H1 (cell line): ENCODE measurements at regions not wholly inside any gene's neighbourhood (a gene's known extent, or its start where the extent isn't known, plus 50 kb on each side); places are given as distances from the start of the nearest gene placed in this dataset.

Experiments used
- CTCF ChIA-PET: fragments of 300-600 bp; sonication (Branson Sonifier 250); formaldehyde crosslinking; loops from one replicate; lab custom pipeline; 2021; ENCODE audit not compliant: partially characterized antibody; lab: Charles Lee
- POLR2A ChIA-PET: fragments of 300-600 bp; sonication (Branson Sonifier 250); formaldehyde crosslinking; loops from one replicate; lab custom pipeline; 2021; ENCODE audit warnings: inconsistent platforms; ENCODE audit not compliant: partially characterized antibody; lab: Charles Lee
- DNase-seq, 2 experiments: peaks; one replicate each; pipeline versions ENCODE4 v3.0.0 to v3.0.0-alpha.2; 2010 to 2022; ENCODE audit warnings: low spot score in 2 of 2, low read depth in 1 of 2, mixed read lengths in 1 of 2
- FAIRE-seq: peaks from 2 replicates; lab custom pipeline; 2011; peaks lifted over from hg19 to GRCh38; lab: Jason Lieb, UNC
- H2AFZ ChIP-seq: 2 replicates; pipeline ENCODE4 v1.8.1; 2012; ENCODE audit warnings: low read length, inconsistent platforms
- H2AK5ac ChIP-seq: 2 replicates; pipeline ENCODE4 v1.6.1; 2013; ENCODE audit warnings: low read depth, low read length
- H2BK120ac ChIP-seq: replicated peaks from 2 replicates; pipeline ENCODE3; 2013; ENCODE audit warnings: low read depth, low read length, inconsistent platforms
- H2BK12ac ChIP-seq: 2 replicates; pipeline ENCODE4 v1.6.1; 2013; ENCODE audit warnings: low read depth, low read length
- H2BK15ac ChIP-seq: 2 replicates; pipeline ENCODE4 v1.6.1; 2013; ENCODE audit warnings: low read length
- H2BK20ac ChIP-seq: 2 replicates; pipeline ENCODE4 v1.6.1; 2013; ENCODE audit warnings: low read length
- H2BK5ac ChIP-seq: 2 replicates; pipeline ENCODE4 v1.6.1; 2013; ENCODE audit warnings: low read depth, low read length
- H3K14ac ChIP-seq: 2 replicates; pipeline ENCODE4 v1.6.1; 2013; ENCODE audit warnings: inconsistent platforms; ENCODE audit not compliant: insufficient read length
- H3K18ac ChIP-seq: 2 replicates; pipeline ENCODE4 v1.6.1; 2013; ENCODE audit warnings: low read length; ENCODE audit errors: extremely low read depth
- H3K23ac ChIP-seq: 2 replicates; pipeline ENCODE4 v1.6.1; 2013; ENCODE audit warnings: inconsistent platforms; ENCODE audit not compliant: insufficient read length
- H3K23me2 ChIP-seq: 2 replicates; pipeline ENCODE4 v1.6.1; 2013; ENCODE audit warnings: low read depth, low read length
- H3K27ac ChIP-seq: 2 replicates; pipeline ENCODE4 v1.6.1; 2011; ENCODE audit warnings: low read depth, low read length, inconsistent platforms
- H3K27me3 ChIP-seq, 4 experiments: replicated peaks in 1 of 4; 1 replicate in 1 of 4; 2 replicates in 3 of 4; pipeline versions ENCODE4 v1.6.1 to v1.8.1; 2011 to 2013; ENCODE audit warnings: low read length in 3 of 4, mild to moderate bottlenecking in 3 of 4, inconsistent platforms in 2 of 4, mixed read lengths in 2 of 4, moderate library complexity in 1 of 4; ENCODE audit not compliant: control insufficient read depth in 3 of 4, insufficient read depth in 3 of 4; ENCODE audit errors: extremely low read depth in 1 of 4
- H3K36me3 ChIP-seq, 4 experiments: 2 replicates each; pipeline versions ENCODE4 v1.6.1 to v1.8.1; 2011 to 2013; ENCODE audit warnings: mild to moderate bottlenecking in 4 of 4, low read length in 3 of 4, moderate library complexity in 2 of 4, control low read depth in 1 of 4, inconsistent platforms in 1 of 4; ENCODE audit not compliant: insufficient read depth in 4 of 4, control insufficient read depth in 2 of 4
- H3K4ac ChIP-seq: replicated peaks from 2 replicates; pipeline ENCODE3; 2013; ENCODE audit warnings: low read length, low read depth, mixed read lengths, inconsistent platforms; ENCODE audit not compliant: insufficient read length
- H3K4me1 ChIP-seq, 4 experiments: replicated peaks in 1 of 4; 1 replicate in 1 of 4; 2 replicates in 3 of 4; pipeline versions ENCODE4 v1.6.1 to v1.8.1; 2011 to 2013; ENCODE audit warnings: low read length in 3 of 4, inconsistent platforms in 2 of 4, mixed read lengths in 1 of 4; ENCODE audit not compliant: insufficient read depth in 4 of 4, control insufficient read depth in 3 of 4
- H3K4me2 ChIP-seq, 2 experiments: 2 replicates each; pipeline versions ENCODE4 v1.6.1 to v1.8.1; 2011 to 2013; ENCODE audit warnings: low read depth in 2 of 2, low read length in 2 of 2, control low read depth in 1 of 2, inconsistent platforms in 1 of 2, mild to moderate bottlenecking in 1 of 2; ENCODE audit not compliant: insufficient read depth in 1 of 2
- H3K4me3 ChIP-seq, 4 experiments: fragments of 200-600, 300-600 bp in 1 of 4; sonication (generic), shearing (Covaris generic), sonication (Bioruptor Twin) in 1 of 4; 2 replicates each; pipeline versions ENCODE4 v1.5.1 to v1.8.1; 2011 to 2016; ENCODE audit warnings: low read length in 4 of 4, low read depth in 3 of 4, control low read depth in 2 of 4, inconsistent platforms in 2 of 4, mild to moderate bottlenecking in 2 of 4, mixed read lengths in 1 of 4, moderate library complexity in 1 of 4; ENCODE audit not compliant: insufficient read depth in 2 of 4; ENCODE audit errors: extremely low read depth in 1 of 4
- H3K56ac ChIP-seq: replicated peaks from 2 replicates; pipeline ENCODE3; 2013; ENCODE audit warnings: low read depth, mild to moderate bottlenecking, mixed read lengths, low read length, inconsistent platforms; ENCODE audit not compliant: insufficient read length
- H3K79me1 ChIP-seq: 2 replicates; pipeline ENCODE4 v1.6.1; 2013; ENCODE audit warnings: low read depth, low read length, control low read depth
- H3K79me2 ChIP-seq, 2 experiments: 2 replicates each; pipeline versions ENCODE4 v1.6.1 to v1.8.1; 2012 to 2013; ENCODE audit warnings: low read length in 2 of 2, mild to moderate bottlenecking in 2 of 2, inconsistent platforms in 1 of 2; ENCODE audit not compliant: insufficient read depth in 2 of 2, control insufficient read depth in 1 of 2
- H3K9ac ChIP-seq, 4 experiments: replicated peaks in 1 of 4; 1 replicate in 1 of 4; 2 replicates in 3 of 4; pipeline versions ENCODE4 v1.6.1 to v1.8.1; 2011 to 2013; ENCODE audit warnings: low read depth in 3 of 4, low read length in 3 of 4, control low read depth in 2 of 4, mild to moderate bottlenecking in 2 of 4, moderate library complexity in 2 of 4, inconsistent platforms in 1 of 4; ENCODE audit errors: extremely low read depth in 1 of 4
- H3K9me3 ChIP-seq, 2 experiments: 2 replicates each; pipeline versions ENCODE4 v1.6.1 to v1.8.1; 2012 to 2013; ENCODE audit warnings: mild to moderate bottlenecking in 2 of 2, moderate library complexity in 2 of 2, control low read depth in 1 of 2, inconsistent platforms in 1 of 2, low read depth in 1 of 2, low read length in 1 of 2, mixed read lengths in 1 of 2; ENCODE audit not compliant: insufficient read depth in 2 of 2
- H4K20me1 ChIP-seq, 2 experiments: replicated peaks in 1 of 2; 2 replicates each; pipeline versions ENCODE3 to v1.8.1; 2011 to 2013; ENCODE audit warnings: inconsistent platforms in 2 of 2, low read length in 2 of 2, mild to moderate bottlenecking in 1 of 2; ENCODE audit not compliant: insufficient read depth in 2 of 2, control insufficient read depth in 1 of 2
- H4K5ac ChIP-seq: 2 replicates; pipeline ENCODE4 v1.6.1; 2013; ENCODE audit warnings: low read length, low read depth, mixed read lengths, inconsistent platforms; ENCODE audit not compliant: insufficient read length
- H4K8ac ChIP-seq: 2 replicates; pipeline ENCODE4 v1.8.0; 2013; ENCODE audit warnings: mild to moderate bottlenecking, moderate library complexity, low read length, inconsistent platforms; ENCODE audit not compliant: insufficient read depth; ENCODE audit errors: extremely low read depth
- H4K91ac ChIP-seq: replicated peaks from 2 replicates; pipeline ENCODE3; 2013; ENCODE audit warnings: low read length, mixed read lengths, inconsistent platforms; ENCODE audit not compliant: insufficient read length
- BCL11A ChIP-seq, 2 experiments: IDR thresholded peaks; one replicate each; pipeline ENCODE4 v1.6.1; 2011; ENCODE audit warnings: low read depth in 2 of 2, low read length in 2 of 2, mild to moderate bottlenecking in 2 of 2
- EGR1 ChIP-seq: IDR thresholded peaks from 2 replicates; pipeline ENCODE4 v1.6.1; 2011; ENCODE audit warnings: low read depth, low read length, borderline replicate concordance
- EZH2 ChIP-seq: fragments of 200-600 bp; sonication (generic); IDR thresholded peaks from 2 replicates; pipeline ENCODE4 v1.7.1; 2012; ENCODE audit warnings: low read depth, mild to moderate bottlenecking, moderate library complexity, low read length, inconsistent platforms; ENCODE audit not compliant: severe bottlenecking
- MAFK ChIP-seq: IDR thresholded peaks from 2 replicates; pipeline ENCODE4 v1.6.1; 2012; ENCODE audit warnings: low read depth, mild to moderate bottlenecking, improper control_type of control experiment, low read length
- SP1 ChIP-seq: IDR thresholded peaks from 2 replicates; pipeline ENCODE4 v1.6.1; 2011; ENCODE audit warnings: low read depth, low read length
- WGBS, 2 experiments: shearing (Covaris generic) in 1 of 2; methylation state at CpG; one replicate each; pipeline versions ENCODE4 v1.1.6 to v1.1.7; 2013 to 2015; ENCODE audit warnings: low lambda C conversion rate in 2 of 2, mixed read lengths in 2 of 2, inconsistent platforms in 1 of 2, low coverage in 1 of 2, missing lambda C conversion rate in 1 of 2; ENCODE audit not compliant: insufficient replicate concordance in 2 of 2, insufficient coverage in 1 of 2, insufficient read length in 1 of 2; ENCODE audit errors: extremely low coverage in 1 of 2, missing lambda C conversion rate in 1 of 2; 5-methylcytosine and 5-hydroxymethylcytosine counted together

- no peak for TF ChIP-seq SP1
- TF ChIP-seq EZH2 = no peak
- TF ChIP-seq MAFK = no peak
- TF ChIP-seq BCL11A (IDR thresholded peaks at IDR 0.05; ENCODE audit: low read depth in 2 of 2, low read length in 2 of 2) = no peak
- no peak for TF ChIP-seq EGR1
- no peak for DNase-seq
- no peak overlapping the region for H3K4ac ChIP-seq
- H3K23ac ChIP-seq = no peak overlapping the region
- no peaks in the 10 kb centered on the region for H3K79me2 ChIP-seq
- 0 out of 4 replicates have a peak, but pooled peaks cover 0 to 4% of the 10 kb centered on the region in 2 experiments for H3K9me3 ChIP-seq
- no peak overlapping the region for H2BK5ac ChIP-seq
- H3K9ac ChIP-seq = no peak overlapping the region
- H2BK12ac ChIP-seq = no peak overlapping the region
- no peak overlapping the region for H3K27ac ChIP-seq
- no peak overlapping the region for H3K4me2 ChIP-seq
- H3K18ac ChIP-seq = no peak overlapping the region
- ChIA-PET POLR2A (no interaction called here), CTCF (no interaction called here)
- WGBS, 2 experiments = 96% methylated on average over 2 of the region's 2 CpGs; no CpG with 5 or more reads in 1 of the 2 experiments
- no peak overlapping the region for H2BK120ac ChIP-seq
- H3K4me3 ChIP-seq = no peak overlapping the region
- no peaks in the 10 kb centered on the region for H3K36me3 ChIP-seq
- FAIRE-seq = no peak
- no peak overlapping the region for H2BK20ac ChIP-seq
- no peak overlapping the region for H2AFZ ChIP-seq
- H4K20me1 ChIP-seq = no peaks in the 10 kb centered on the region
- no peak overlapping the region for H2AK5ac ChIP-seq
- no peak overlapping the region for H3K56ac ChIP-seq
- H4K8ac ChIP-seq = no peak overlapping the region
- no peaks in the 10 kb centered on the region for H3K4me1 ChIP-seq
- H3K27me3 ChIP-seq = no peaks in the 10 kb centered on the region
- H4K5ac ChIP-seq = no peak overlapping the region
- H3K23me2 ChIP-seq = no peaks in the 10 kb centered on the region
- no peak overlapping the region for H2BK15ac ChIP-seq
- no peaks in the 10 kb centered on the region for H3K79me1 ChIP-seq
- no peak overlapping the region for H3K14ac ChIP-seq
- no peak overlapping the region for H4K91ac ChIP-seq
Observed at GRCh38 chr14:39897657-39898056, 465.4 kb upstream of the FBXO33 start.
